ENCODE measurements at regions not wholly inside any gene's neighbourhood (a gene's known extent, or its start where the extent isn't known, plus 50 kb on each side); places are given as distances from the start of the nearest gene placed in this dataset.

DNA sequence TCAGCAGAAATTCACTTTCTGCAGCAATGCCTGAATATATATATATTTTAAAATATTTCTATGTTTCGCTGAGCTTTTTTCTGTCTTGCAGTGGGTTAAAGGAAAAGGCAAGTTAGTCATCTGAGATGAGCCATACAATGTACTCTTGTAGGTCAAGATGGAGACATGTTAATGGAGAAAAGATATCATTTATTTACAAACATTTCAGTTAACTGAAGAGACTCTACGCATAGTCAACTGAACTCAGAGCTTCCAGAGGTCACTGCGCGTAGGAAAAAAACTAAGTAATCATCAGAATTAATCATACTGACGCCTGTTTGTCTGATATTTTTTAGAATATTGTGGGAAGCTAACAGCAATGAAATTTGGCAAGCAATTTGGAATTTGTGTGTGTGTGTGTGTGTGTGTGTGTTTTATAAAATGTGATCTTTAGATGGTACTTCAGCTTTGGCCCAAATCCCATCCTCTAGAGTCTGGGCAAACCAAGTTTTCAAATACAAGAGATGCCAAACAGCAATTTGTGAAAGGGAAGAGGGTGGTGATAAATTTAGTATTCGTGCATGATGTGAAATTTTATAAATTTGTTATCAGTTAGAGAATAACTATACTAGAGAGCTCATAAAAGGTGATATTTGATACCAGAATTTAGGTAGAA, 193.9 kb upstream of the AGR3 start:
- no peaks in the 10 kb centered on the region for H3K9me3 ChIP-seq (ENCODE audit: control extremely low read depth in 1 of 3, control insufficient read depth in 2 of 3, insufficient read depth in 1 of 3, low read length in 2 of 3)
- POLR2A ChIA-PET, result no interaction called here
- H2AFZ ChIP-seq (ENCODE audit: insufficient read depth, low read depth, low read length, poor library complexity, severe bottlenecking), result no peak overlapping the region
- H3K4me1 ChIP-seq (ENCODE audit: control insufficient read depth in 2 of 2, insufficient read depth in 2 of 2, low read length in 2 of 2), result no peaks in the 10 kb centered on the region
- TF ChIP-seq EZH2 (IDR thresholded peaks at IDR 0.05; ENCODE audit: borderline replicate concordance, insufficient read depth, low read depth, low read length, poor library complexity, severe bottlenecking), result no peak
- TF ChIP-seq, protein P1, sequence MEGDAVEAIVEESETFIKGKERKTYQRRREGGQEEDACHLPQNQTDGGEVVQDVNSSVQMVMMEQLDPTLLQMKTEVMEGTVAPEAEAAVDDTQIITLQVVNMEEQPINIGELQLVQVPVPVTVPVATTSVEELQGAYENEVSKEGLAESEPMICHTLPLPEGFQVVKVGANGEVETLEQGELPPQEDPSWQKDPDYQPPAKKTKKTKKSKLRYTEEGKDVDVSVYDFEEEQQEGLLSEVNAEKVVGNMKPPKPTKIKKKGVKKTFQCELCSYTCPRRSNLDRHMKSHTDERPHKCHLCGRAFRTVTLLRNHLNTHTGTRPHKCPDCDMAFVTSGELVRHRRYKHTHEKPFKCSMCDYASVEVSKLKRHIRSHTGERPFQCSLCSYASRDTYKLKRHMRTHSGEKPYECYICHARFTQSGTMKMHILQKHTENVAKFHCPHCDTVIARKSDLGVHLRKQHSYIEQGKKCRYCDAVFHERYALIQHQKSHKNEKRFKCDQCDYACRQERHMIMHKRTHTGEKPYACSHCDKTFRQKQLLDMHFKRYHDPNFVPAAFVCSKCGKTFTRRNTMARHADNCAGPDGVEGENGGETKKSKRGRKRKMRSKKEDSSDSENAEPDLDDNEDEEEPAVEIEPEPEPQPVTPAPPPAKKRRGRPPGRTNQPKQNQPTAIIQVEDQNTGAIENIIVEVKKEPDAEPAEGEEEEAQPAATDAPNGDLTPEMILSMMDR (IDR thresholded peaks at IDR 0.05), result no peak
- no peak overlapping the region for H3K4me3 ChIP-seq (ENCODE audit: control extremely low read depth in 1 of 5, extremely low read depth in 1 of 5, insufficient read depth in 1 of 5, low read depth in 2 of 5, low read length in 4 of 5)
- no peaks in the 10 kb centered on the region for H3K36me3 ChIP-seq (replicated peaks in 1 of 2; ENCODE audit: control extremely low read depth in 1 of 2, control insufficient read depth in 1 of 2, extremely low read depth in 1 of 2, insufficient read depth in 2 of 2, low read length in 1 of 2)
- H3K27me3 Mint-ChIP-seq, result no peaks in the 10 kb centered on the region
- intact Hi-C loops (cut with micrococcal nuclease), result no loop called here
- peaks cover 3% of the 10 kb centered on the region for H3K9me3 Mint-ChIP-seq (ENCODE audit: insufficient read depth)
- CTCF ChIA-PET, result interaction anchor here (0.5 to 1.1 kb wide), 2 partner anchors 8 to 230 kb away, joined by 3 read pairs; no protein-coding TSS in a partner anchor
- H3K4me3 Mint-ChIP-seq, result no peak overlapping the region
- no peaks in the 10 kb centered on the region for H4K20me1 ChIP-seq (ENCODE audit: control insufficient read depth, insufficient read depth, low read length, poor library complexity, severe bottlenecking)
- no peak overlapping the region for H3K27ac Mint-ChIP-seq
- no peak overlapping the region for H3K27ac ChIP-seq (ENCODE audit: low read length in 2 of 2)
- no peak overlapping the region for H3K9ac ChIP-seq (ENCODE audit: low read length)
- H3K27me3 ChIP-seq (replicated peaks in 1 of 4; ENCODE audit: control extremely low read depth in 1 of 4, control insufficient read depth in 3 of 4, insufficient read depth in 4 of 4, low read length in 3 of 4), result no peaks in the 10 kb centered on the region
- no peak overlapping the region for H3K4me2 ChIP-seq (replicated peaks; ENCODE audit: low read depth, low read length, poor library complexity, severe bottlenecking)
- ATAC-seq (ENCODE audit: low read depth) (no peak), DNase-seq (no peak)
- WGBS (ENCODE audit: insufficient coverage), result no CpG with 5 or more reads among the region's 6 CpGs
- H3K79me2 ChIP-seq (ENCODE audit: control insufficient read depth, insufficient read depth, low read length), result no peaks in the 10 kb centered on the region
- H3K4me1 Mint-ChIP-seq, result peaks cover 2% of the 10 kb centered on the region

DNA sequence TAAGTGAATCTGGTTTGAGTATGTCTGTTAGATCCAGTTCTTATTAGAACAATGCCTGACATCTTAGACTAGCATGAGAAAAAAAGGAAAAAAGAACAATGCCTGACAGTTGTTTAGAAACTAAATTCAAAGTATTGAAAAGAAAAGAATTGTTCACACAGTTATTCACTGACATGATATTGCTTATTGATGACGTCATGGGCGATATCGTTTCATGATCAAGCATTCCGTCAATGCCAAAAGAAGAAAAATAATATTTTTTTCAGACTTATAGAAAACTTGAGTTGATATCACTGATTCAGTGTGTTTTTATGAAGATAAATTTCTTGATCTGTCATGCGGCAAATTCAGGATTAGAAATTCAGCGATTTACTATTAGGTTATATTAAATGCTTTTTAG, 196.5 kb upstream of the AGR3 start:
- Histone ChIP-seq H3K9ac (ENCODE audit: low read length) (no peak overlapping the region), H3K27me3 (replicated peaks in 1 of 4; ENCODE audit: control extremely low read depth in 1 of 4, control insufficient read depth in 3 of 4, insufficient read depth in 4 of 4, low read length in 3 of 4) (no peaks in the 10 kb centered on the region), H4K20me1 (ENCODE audit: control insufficient read depth, insufficient read depth, low read length, poor library complexity, severe bottlenecking) (no peaks in the 10 kb centered on the region), H2AFZ (ENCODE audit: insufficient read depth, low read depth, low read length, poor library complexity, severe bottlenecking) (no peak overlapping the region), H3K36me3 (replicated peaks in 1 of 2; ENCODE audit: control extremely low read depth in 1 of 2, control insufficient read depth in 1 of 2, extremely low read depth in 1 of 2, insufficient read depth in 2 of 2, low read length in 1 of 2) (no peaks in the 10 kb centered on the region), H3K4me1 (ENCODE audit: control insufficient read depth in 2 of 2, insufficient read depth in 2 of 2, low read length in 2 of 2) (no peaks in the 10 kb centered on the region), H3K4me2 (replicated peaks; ENCODE audit: low read depth, low read length, poor library complexity, severe bottlenecking) (no peak overlapping the region), H3K27ac (ENCODE audit: low read length in 2 of 2) (no peak overlapping the region), H3K4me3 (ENCODE audit: control extremely low read depth in 1 of 5, extremely low read depth in 1 of 5, insufficient read depth in 1 of 5, low read depth in 2 of 5, low read length in 4 of 5) (no peak overlapping the region), H3K9me3 (ENCODE audit: control extremely low read depth in 1 of 3, control insufficient read depth in 2 of 3, insufficient read depth in 1 of 3, low read length in 2 of 3) (no peaks in the 10 kb centered on the region), H3K79me2 (ENCODE audit: control insufficient read depth, insufficient read depth, low read length) (no peaks in the 10 kb centered on the region)
- TF ChIP-seq, protein P1 (IDR thresholded peaks at IDR 0.05), result no peak
- no peak for TF ChIP-seq EZH2 (IDR thresholded peaks at IDR 0.05; ENCODE audit: borderline replicate concordance, insufficient read depth, low read depth, low read length, poor library complexity, severe bottlenecking)
- ATAC-seq (ENCODE audit: low read depth) (no peak), DNase-seq (no peak)
- Mint-ChIP-seq H3K4me1 (no peaks in the 10 kb centered on the region), H3K27ac (no peak overlapping the region), H3K4me3 (no peak overlapping the region), H3K9me3 (ENCODE audit: insufficient read depth) (peaks cover 3% of the 10 kb centered on the region), H3K27me3 (no peaks in the 10 kb centered on the region)
- intact Hi-C loops (cut with micrococcal nuclease), result no loop called here
- whole genome bisulfite sequencing (ENCODE audit: insufficient coverage), result no CpG with 5 or more reads among the region's 6 CpGs
- ChIA-PET POLR2A (no interaction called here), CTCF (no interaction called here)

Measured in B cell (primary cell).